Activated CD8-positive, alpha-beta T cell treated with anti-CD3 and anti-CD28 coated beads for 36 hours (primary cell): ENCODE measurements at regions not wholly inside any gene's neighbourhood (a gene's known extent, or its start where the extent isn't known, plus 50 kb on each side); places are given as distances from the start of the nearest gene placed in this dataset.
A peak's percentile ranks its signal among the peaks of the same experiment; 100 is the strongest.

Experiments used
- ATAC-seq: fragments of 200-7000 bp; cut with Tn5 transposase; one replicate; pipeline ENCODE4 v1.10.0; 2021; ENCODE audit warnings: mild to moderate bottlenecking, moderate library complexity
- CTCF ChIA-PET: fragments of 350-600 bp; sonication (Branson Sonifier 250); formaldehyde crosslinking; loops from one replicate; lab custom pipeline; 2021; ENCODE audit warnings: antibody characterized with exemption; lab: Charles Lee
- POLR2A ChIA-PET: fragments of 350-600 bp; sonication (Branson Sonifier 250); formaldehyde crosslinking; loops from one replicate; lab custom pipeline; 2021; ENCODE audit warnings: antibody characterized with exemption; lab: Charles Lee
- DNase-seq: peaks from one replicate; pipeline ENCODE4 v3.0.0-alpha.2; 2020
- H3K27ac Mint-ChIP-seq: one replicate; pipeline ENCODE4 v1.8.0; 2021; ENCODE audit warnings: mild to moderate bottlenecking, mixed read lengths
- H3K27me3 Mint-ChIP-seq: one replicate; pipeline ENCODE4 v1.8.0; 2021; ENCODE audit warnings: mixed read lengths
- H3K36me3 Mint-ChIP-seq: one replicate; pipeline ENCODE4 v1.8.0; 2021; ENCODE audit warnings: low read depth, mixed read lengths
- H3K4me1 Mint-ChIP-seq: one replicate; pipeline ENCODE4 v1.8.0; 2021; ENCODE audit warnings: low read depth, mixed read lengths
- H3K4me3 Mint-ChIP-seq: one replicate; pipeline ENCODE4 v1.8.0; 2021; ENCODE audit warnings: mild to moderate bottlenecking, moderate library complexity, mixed read lengths
- H3K9me3 Mint-ChIP-seq: one replicate; pipeline ENCODE4 v1.8.0; 2021; ENCODE audit warnings: mixed read lengths
- intact Hi-C: fragments of 100-400 bp; cut with micrococcal nuclease; formaldehyde crosslinking; loops from one replicate; pipeline ENCODE4 v1.10.0; 2022
- TF ChIP-seq, protein P1 (sequence below): fragments of 200-600 bp; IDR thresholded peaks from one replicate; pipeline ENCODE4 v1.8.0; 2022; ENCODE audit warnings: antibody characterized with exemption, mild to moderate bottlenecking

DNA sequence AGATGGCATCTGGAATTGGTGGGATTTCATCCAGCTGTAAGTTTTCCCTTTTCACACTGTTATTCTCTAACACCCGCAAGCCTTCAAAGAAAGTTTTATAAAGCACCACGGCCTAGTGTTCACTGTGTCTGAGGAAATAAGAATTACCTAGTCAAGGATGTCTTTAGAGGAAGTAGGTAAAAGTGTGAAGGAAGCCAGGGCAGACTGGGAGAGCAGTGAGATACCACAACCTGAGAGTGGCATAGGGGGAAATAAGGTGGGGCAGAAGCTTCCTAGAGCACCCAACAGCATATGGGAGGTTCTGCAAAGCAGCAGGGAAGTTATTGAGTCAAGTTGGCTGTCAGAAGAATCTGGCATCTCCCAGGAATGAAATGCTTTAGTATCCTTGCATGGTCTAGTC is 241.2 kb downstream of the CETN3 start:
- intact Hi-C loops: no loop called here
- H3K36me3 Mint-ChIP-seq: no peaks in the 10 kb centered on the region
- H3K4me3 Mint-ChIP-seq: no peak overlapping the region
- CTCF ChIA-PET: no interaction called here
- DNase-seq: no peak
- H3K27ac Mint-ChIP-seq: no peak overlapping the region
- H3K4me1 Mint-ChIP-seq: no peaks in the 10 kb centered on the region
- POLR2A ChIA-PET: no interaction called here
- TF ChIP-seq, protein P1, sequence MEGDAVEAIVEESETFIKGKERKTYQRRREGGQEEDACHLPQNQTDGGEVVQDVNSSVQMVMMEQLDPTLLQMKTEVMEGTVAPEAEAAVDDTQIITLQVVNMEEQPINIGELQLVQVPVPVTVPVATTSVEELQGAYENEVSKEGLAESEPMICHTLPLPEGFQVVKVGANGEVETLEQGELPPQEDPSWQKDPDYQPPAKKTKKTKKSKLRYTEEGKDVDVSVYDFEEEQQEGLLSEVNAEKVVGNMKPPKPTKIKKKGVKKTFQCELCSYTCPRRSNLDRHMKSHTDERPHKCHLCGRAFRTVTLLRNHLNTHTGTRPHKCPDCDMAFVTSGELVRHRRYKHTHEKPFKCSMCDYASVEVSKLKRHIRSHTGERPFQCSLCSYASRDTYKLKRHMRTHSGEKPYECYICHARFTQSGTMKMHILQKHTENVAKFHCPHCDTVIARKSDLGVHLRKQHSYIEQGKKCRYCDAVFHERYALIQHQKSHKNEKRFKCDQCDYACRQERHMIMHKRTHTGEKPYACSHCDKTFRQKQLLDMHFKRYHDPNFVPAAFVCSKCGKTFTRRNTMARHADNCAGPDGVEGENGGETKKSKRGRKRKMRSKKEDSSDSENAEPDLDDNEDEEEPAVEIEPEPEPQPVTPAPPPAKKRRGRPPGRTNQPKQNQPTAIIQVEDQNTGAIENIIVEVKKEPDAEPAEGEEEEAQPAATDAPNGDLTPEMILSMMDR: no peak
- H3K9me3 Mint-ChIP-seq: no peaks in the 10 kb centered on the region
- H3K27me3 Mint-ChIP-seq: peaks cover 2% of the 10 kb centered on the region
- no peak for ATAC-seq

GRCh38 chr5:90166816-90167215 is 242.7 kb downstream of the CETN3 start:
- Mint-ChIP-seq H3K4me1 (no peaks in the 10 kb centered on the region), H3K27me3 (peaks cover under 1% of the 10 kb centered on the region), H3K27ac (no peak overlapping the region), H3K36me3 (no peaks in the 10 kb centered on the region), H3K9me3 (no peaks in the 10 kb centered on the region), H3K4me3 (no peak overlapping the region)
- CTCF ChIA-PET: no interaction called here
- ATAC-seq (no peak), DNase-seq (no peak)
- TF ChIP-seq, protein P1: no peak
- intact Hi-C loops: no loop called here
- POLR2A ChIA-PET: no interaction called here

- intact Hi-C loops: no loop called here
- TF ChIP-seq, protein P1: no peak
- ATAC-seq: no peak
- H3K27ac Mint-ChIP-seq: no peak overlapping the region
- no peaks in the 10 kb centered on the region for H3K4me1 Mint-ChIP-seq
- H3K27me3 Mint-ChIP-seq: no peaks in the 10 kb centered on the region
- CTCF ChIA-PET: no interaction called here
- H3K4me3 Mint-ChIP-seq: no peak overlapping the region
- H3K36me3 Mint-ChIP-seq: no peaks in the 10 kb centered on the region
- POLR2A ChIA-PET: no interaction called here
- DNase-seq: no peak
- no peaks in the 10 kb centered on the region for H3K9me3 Mint-ChIP-seq
Measured at GRCh38 chr5:90162324-90162723, 247.2 kb downstream of the CETN3 start.

GRCh38 chr5:90161414-90161813 is 248.1 kb downstream of the CETN3 start:
- ChIA-PET POLR2A (no interaction called here), CTCF (interaction anchor here (1.2 kb wide), 1 partner anchor 8 kb away, joined by 4 read pairs; no protein-coding TSS in a partner anchor)
- intact Hi-C loops: no loop called here
- ATAC-seq (no peak), DNase-seq (peak; percentile 10)
- Mint-ChIP-seq H3K4me1 (no peaks in the 10 kb centered on the region), H3K36me3 (no peaks in the 10 kb centered on the region), H3K4me3 (no peak overlapping the region), H3K27ac (no peak overlapping the region), H3K9me3 (no peaks in the 10 kb centered on the region), H3K27me3 (no peaks in the 10 kb centered on the region)
- TF ChIP-seq, protein P1: no peak

DNA sequence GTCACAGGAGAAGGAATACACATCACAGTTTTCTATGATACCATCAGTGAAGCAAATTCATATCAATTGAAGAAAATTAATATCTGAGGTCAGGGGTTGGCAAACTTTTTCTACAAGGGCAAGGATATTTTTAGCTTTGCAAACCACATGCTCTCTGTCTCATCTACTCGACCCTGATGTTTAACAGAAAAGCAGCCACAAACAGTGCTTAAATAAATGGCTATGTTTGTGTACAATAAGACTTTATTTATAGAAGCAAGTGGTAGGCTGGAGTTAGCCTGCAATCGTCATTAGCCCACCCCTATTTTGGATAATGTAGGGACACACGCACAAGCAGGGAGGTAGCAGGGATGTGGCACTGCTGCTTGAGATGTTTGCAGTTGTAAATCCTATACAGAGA is 251.4 kb downstream of the CETN3 start:
- TF ChIP-seq, protein P1: no peak
- POLR2A ChIA-PET: no interaction called here
- DNase-seq: no peak
- intact Hi-C loops: no loop called here
- H3K27ac Mint-ChIP-seq: no peak overlapping the region
- H3K9me3 Mint-ChIP-seq: peaks cover 2% of the 10 kb centered on the region
- CTCF ChIA-PET: no interaction called here
- ATAC-seq: no peak
- H3K4me3 Mint-ChIP-seq: no peak overlapping the region
- H3K36me3 Mint-ChIP-seq: no peaks in the 10 kb centered on the region
- no peaks in the 10 kb centered on the region for H3K27me3 Mint-ChIP-seq
- H3K4me1 Mint-ChIP-seq: no peaks in the 10 kb centered on the region
